CD4-positive, alpha-beta T cell treated with Interleukin-17A for 1 hour (primary cell): ENCODE measurements at regions not wholly inside any gene's neighbourhood (a gene's known extent, or its start where the extent isn't known, plus 50 kb on each side); places are given as distances from the start of the nearest gene placed in this dataset.
A peak's percentile ranks its signal among the peaks of the same experiment; 100 is the strongest.

Source experiments
- DNase-seq: peaks from one replicate; pipeline ENCODE4 v3.0.0-alpha.2; 2020

DNA sequence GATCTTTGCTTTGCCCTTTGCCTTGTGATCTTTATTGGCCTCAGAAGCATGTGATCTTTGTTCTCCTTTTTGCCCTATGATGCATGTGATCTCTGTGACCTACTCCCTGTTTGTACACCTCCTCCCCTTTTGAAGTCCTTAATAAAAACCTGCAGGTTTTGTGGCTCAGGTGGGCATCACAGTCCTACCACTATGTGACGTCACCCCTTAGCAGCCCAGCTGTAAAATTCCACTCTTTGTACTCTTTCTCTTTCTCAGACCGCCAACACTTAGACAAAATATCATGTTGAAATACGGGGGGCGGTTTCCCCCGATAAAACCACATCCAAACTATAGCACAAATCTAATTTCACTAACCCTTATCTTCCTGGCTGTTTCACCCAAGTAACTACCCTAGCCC lies 76.7 kb upstream of the RAPGEF4 start:
- DNase-seq, result no peak

DNA sequence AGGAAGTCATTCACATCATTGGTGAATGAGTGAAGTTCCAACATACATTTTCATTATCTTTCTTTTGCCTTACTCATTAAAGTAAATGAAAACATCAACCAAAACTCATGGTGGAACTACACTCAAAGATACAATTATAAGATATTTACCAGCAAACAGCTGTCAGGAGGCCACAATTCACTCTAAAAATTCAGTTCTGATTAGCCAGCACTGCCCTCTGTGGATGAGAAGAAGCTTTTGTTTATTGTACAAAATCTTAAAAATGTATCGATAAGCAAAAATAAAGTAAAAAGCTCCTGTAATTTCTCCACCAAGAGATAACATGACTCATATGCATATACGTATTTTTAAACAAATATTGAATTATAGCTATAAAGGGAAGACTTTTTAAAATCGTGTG lies 73.5 kb upstream of the RAPGEF4 start:
- no peak for DNase-seq

DNA sequence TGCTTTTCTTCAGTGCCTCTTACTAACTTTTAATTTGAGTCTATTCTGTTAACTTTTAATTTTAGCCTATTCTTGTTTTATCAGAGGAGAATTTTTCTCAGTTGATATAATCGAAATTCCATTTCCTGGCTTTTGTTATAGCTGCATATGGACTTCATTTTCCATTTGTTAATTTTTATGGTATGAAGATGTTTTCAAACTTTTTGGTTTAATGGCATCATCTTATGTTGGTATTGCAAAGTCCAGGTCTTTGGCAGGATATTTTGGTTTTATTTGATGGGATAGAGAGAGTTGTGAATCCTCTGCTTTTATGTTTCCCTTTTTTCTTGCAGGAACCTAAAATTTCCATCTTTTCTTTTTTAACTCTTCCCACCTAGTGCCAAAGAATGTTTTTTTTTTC lies 70.9 kb upstream of the RAPGEF4 start:
- no peak for DNase-seq

DNA sequence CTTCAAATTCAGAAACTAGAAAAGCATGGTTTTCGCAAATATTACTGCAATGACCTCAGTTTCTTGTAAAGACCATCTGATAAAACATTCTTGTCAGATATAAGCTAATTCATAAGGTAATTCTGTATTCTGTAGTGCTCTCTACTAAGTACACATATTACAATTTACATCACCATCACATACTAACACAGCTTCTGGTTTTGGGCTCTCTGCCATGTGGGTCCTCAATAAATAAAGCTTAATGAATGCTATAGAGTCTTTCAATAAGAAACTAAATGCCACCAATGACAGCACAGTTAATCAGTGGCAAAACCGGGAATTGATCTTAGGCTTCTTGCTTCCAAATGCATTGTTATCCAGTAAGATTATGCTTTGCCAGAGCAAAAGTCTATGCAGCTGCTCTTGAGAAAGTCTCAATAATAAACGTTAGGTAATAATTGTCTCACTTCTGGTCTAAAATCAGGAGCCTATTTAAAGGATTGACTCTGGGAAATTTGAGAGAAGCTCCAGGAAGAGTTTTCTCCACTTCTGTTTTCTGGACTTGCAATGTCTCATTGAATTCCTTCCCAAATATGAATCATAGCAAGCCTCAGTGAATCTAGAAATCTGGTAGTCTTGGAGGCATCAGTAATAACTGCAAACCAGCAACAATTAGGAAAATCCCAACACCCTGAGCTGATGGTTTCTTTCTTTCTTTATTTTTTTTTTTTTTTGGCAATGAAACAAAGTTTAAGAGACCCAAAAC lies 67.9 kb upstream of the RAPGEF4 start:
- DNase-seq, result no peak

DNA sequence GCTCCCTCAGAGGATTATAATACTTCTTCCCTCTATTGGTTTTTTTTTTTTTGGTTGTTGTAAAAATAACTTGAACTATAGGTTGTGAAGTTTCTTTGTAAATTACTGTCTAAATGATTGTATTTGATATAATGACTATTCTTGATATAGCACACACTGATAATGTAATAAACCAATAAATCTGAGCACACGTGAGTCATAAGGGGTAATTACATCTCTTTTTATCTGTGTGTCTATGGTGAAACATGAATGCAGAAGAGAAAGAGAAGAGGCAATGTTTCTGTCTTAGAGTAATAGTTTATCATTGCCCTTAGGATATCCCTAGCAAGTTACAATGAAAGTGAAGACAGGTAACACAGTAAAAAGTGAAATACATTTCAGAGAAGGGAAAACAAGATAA lies 64.1 kb upstream of the RAPGEF4 start:
- no peak for DNase-seq

DNA sequence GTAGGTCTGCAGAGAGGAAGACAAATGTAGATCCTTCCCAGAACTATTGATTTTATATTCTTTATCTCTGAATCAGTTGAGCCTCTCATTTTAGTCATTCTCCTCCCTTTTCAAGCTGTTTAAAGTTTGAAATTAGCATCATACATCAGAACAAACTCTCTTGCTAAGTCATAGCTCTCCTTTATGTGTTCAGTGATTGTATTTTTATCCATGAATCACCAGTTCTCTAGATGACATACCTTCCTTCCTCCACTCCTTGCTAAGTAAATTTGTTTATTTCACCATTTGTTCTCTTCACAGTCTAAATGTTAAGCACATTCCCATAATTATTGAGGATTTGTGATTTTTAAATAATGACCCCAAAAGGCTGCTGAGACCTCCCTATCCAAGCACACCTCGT lies 63.5 kb upstream of the RAPGEF4 start:
- no peak for DNase-seq

DNA sequence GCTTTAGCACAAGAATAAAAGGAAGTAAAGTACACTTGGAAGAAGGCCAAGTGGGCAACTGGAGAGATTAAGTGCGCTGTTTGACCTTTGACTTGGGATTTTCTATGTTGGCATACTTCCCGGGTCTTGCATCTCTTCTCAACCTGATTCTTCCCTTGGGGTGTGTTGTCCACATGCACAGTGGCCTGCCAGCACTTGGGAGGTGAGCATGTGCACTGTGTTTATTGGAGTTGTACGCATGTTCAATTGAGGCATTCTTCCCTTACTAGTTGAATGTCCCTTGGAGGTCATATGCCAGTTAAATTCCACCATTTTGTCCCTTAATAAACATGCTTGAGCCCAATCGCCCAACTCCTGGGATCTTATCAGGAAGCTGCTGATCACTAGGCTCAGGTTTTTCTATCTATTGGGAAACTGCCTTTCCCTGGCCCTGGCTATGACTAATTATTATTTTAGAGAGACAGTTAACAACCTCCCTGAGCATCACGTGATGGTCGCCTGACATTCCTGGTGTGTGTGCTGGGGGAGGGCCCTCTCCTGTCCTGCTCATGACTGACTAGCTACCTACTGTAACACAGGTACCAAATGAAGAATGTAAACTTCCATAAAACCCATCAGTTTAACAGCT lies 62.5 kb upstream of the RAPGEF4 start:
- no peak for DNase-seq

DNA sequence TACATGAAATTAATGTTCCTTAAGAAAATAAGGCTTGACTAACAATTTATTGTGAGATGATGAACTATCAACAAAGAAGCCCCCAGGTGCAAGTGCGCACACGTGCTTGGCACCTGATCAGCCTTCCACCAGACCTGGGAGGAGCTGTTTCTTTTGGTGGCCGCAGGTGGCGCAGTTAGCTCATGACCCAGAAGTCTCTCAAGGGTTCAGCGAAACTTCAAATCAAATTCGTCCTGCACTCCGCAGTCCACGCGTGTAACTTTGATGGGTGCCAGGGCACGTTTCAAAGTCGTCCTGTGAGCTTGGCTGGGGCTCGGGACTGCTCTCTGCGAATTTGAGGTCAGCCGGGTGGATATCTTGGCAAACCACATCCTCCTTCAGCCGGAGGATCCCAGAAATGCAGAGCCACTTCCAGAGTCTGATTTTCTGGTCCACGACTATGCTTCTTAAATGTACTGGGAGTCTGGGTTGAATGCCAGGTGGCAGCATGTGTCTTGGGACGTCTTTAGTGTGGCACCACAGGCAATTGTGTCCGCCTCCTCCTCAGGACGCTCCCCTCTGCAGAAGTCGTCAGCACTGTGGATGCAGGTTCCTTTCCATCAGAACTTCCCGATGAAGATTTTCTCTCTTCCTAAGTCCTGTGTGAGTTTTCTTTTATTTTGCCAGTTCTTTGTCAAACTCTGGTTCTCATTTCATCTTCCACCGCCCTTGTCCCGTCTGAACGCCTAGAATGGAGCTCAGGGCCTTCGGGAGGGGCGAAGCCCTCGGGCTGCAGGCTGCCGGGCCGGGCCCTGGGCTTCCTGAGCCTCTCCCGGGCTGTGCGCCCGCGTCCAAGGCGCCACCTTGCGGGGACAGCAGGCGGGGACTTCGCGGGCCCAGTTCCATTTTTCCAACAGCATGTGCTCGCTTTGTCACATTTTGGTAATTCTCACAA lies 61.3 kb upstream of the RAPGEF4 start:
- peak; percentile 12 for DNase-seq

DNA sequence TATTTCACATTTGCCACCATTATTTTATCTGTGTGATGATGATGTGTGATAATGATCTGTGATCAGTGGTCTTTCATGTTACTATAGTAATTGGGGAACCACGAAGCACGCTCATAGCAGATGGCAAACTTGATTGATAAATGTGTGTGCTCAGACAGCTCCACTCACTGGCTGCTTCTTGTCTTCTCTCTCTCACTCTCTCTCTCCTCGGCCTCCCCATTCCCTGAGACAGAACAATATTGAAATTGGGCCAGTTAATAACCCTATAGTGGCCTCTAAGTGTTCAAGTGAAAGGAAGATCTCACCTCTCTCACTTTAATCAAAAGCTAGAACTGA lies 60.7 kb upstream of the RAPGEF4 start:
- no peak for DNase-seq

DNA sequence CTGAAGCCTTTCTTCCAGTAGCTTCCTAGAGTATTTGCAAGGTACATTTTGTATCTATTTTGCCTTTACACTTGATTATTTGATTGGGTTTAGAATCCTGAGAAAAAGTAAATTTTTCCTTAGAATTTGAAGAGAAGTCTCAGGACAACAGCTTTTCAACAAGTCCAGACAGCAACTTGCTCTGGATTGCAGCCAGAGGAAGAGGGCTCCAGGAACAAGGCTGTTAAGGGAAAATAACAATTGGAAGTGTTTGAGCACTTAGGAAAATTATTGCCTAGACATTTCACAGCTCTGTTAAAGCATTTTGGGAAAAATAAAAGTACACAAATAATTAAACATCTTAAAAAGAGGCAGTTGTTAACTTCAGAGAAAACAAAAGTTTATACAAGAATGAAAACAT lies 58.3 kb upstream of the RAPGEF4 start:
- DNase-seq, result no peak

DNA sequence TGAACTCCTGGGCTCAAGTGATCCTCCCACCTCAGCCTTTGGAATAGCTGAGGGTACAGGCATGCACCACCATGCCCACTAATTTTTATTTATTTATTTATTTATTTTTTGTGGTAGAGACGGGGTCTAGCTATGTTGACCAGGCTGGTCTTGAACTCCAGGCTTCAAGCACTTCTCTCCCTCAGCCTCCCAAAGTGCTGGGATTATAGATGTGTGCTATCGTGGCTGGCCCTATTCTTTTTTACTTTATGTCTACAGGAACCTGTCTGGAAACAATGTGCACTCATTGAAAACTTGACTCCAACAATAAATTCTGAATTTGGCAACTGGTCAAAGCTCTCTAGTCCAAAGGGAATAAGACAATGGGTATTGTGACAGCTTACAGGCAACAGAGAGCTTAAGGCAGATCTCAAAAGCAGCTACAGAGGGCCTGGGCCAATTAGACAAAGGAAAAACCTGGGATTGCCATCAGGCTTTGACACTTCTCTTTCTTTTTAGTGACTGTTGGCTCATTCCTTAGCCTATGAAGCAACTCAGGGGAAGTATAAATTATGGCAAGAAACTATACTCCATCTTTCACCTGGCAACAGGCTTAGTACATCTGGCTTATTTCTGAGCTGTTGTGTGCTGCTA lies 55.1 kb upstream of the RAPGEF4 start:
- no peak for DNase-seq

DNA sequence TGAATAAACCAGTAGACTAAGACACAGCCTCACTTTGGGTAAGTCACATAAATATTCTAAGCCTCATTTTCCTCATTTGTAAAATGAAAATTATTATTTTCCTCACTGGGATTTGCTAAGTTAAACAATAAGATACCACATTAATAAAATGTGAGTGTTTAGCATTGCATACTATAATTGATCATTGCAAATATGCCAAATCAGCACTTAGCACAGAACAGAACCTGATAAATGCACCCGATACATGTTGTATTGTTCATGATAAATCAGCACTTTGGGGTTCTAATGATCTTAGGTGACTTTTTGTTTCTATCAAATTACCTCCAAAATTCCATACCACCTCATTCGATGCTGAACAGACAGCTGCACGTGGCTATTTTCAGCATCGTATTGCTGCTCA lies 50.2 kb upstream of the RAPGEF4 start:
- no peak for DNase-seq
